ENCODE measurements at regions not wholly inside any gene's neighbourhood (a gene's known extent, or its start where the extent isn't known, plus 50 kb on each side); places are given as distances from the start of the nearest gene placed in this dataset.

DNA sequence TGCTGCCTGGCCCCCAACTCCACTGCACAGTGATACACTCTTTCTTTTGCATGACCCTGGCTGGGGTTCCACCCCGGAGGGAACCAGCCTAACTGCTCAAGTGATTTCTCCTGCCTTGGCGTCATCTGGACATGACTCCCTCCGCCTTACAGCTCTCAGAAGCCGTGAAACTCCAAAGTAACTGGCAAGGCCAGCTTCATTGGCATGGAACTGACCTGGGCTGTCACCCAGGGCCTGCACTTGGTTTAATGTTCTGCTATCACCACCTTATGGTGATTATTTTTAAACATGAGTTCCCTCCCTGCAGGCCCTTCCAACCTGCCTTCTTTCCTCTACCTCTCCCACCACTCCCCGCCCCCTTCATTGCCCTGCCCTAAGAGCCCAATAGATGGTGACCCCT is 139.7 kb upstream of the CDH5 start:
- ATAC-seq: no peak
- DNase-seq (ENCODE audit: low spot score): peak; percentile 37
- intact Hi-C loops (cut with DNase I): no loop called here

- DNase-seq (ENCODE audit: low spot score): peak; percentile 54
- no peak for ATAC-seq
- intact Hi-C loops (cut with DNase I): no loop called here
Measured at GRCh38 chr16:66225696-66226095, 140.8 kb upstream of the CDH5 start.

GRCh38 chr16:66224626-66225025 is 141.9 kb upstream of the CDH5 start:
- peak; percentile 55 for DNase-seq (ENCODE audit: low spot score)
- no peak for ATAC-seq
- intact Hi-C loops (cut with DNase I): no loop called here

- peak; percentile 19 for DNase-seq (ENCODE audit: low spot score)
- no peak for ATAC-seq
- intact Hi-C loops (cut with DNase I): no loop called here
Measured at GRCh38 chr16:66224186-66224585, 142.3 kb upstream of the CDH5 start.

- ATAC-seq: no peak
- peak; percentile 45 for DNase-seq (ENCODE audit: low spot score)
- intact Hi-C loops (cut with DNase I): no loop called here
Measured at GRCh38 chr16:66223176-66223780, 143.2 kb upstream of the CDH5 start.

DNA sequence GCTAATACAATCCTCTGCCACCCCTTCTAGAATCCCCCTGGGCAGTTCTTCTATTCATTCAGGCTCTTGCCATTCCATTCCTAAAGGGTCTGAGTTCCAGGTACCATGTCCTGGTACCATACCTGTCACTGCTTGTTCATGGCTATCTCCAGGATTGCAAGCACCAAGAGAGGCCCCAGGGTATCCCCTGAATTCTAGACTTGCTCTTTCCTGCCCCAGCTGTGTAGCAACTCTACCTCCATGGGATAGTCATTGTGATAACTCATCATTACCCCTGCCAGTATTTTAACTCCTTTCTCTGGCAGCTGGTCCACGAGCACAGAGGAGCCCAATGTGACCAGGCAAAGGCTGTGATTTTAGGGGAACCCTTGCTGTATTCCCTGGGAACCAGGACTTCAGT is 143.7 kb upstream of the CDH5 start:
- no peak for ATAC-seq
- peak; percentile 4 for DNase-seq (ENCODE audit: low spot score)
- intact Hi-C loops (cut with DNase I): no loop called here

- ATAC-seq (no peak), DNase-seq (ENCODE audit: low spot score) (no peak)
- intact Hi-C loops (cut with DNase I): no loop called here
Measured at GRCh38 chr16:66220702-66221101, 145.8 kb upstream of the CDH5 start.

GRCh38 chr16:66219491-66219890 is 147.0 kb upstream of the CDH5 start:
- ATAC-seq: no peak
- no peak for DNase-seq (ENCODE audit: low spot score)
- intact Hi-C loops (cut with DNase I): no loop called here

- DNase-seq (ENCODE audit: low spot score) (no peak), ATAC-seq (no peak)
- intact Hi-C loops (cut with DNase I): no loop called here
Measured at GRCh38 chr16:66212428-66212827, 154.1 kb upstream of the CDH5 start.

GRCh38 chr16:66211651-66212050 is 154.8 kb upstream of the CDH5 start:
- no peak for DNase-seq (ENCODE audit: low spot score)
- ATAC-seq: no peak
- intact Hi-C loops (cut with DNase I): no loop called here

- ATAC-seq (no peak), DNase-seq (ENCODE audit: low spot score) (no peak)
- intact Hi-C loops (cut with DNase I): no loop called here
Measured at GRCh38 chr16:66207883-66208265, 158.6 kb upstream of the CDH5 start.

- ATAC-seq (peak; percentile 70), DNase-seq (ENCODE audit: low spot score) (no peak)
- intact Hi-C loops (cut with DNase I): no loop called here
Measured at GRCh38 chr16:66207139-66207882, 159.2 kb upstream of the CDH5 start.

DNA sequence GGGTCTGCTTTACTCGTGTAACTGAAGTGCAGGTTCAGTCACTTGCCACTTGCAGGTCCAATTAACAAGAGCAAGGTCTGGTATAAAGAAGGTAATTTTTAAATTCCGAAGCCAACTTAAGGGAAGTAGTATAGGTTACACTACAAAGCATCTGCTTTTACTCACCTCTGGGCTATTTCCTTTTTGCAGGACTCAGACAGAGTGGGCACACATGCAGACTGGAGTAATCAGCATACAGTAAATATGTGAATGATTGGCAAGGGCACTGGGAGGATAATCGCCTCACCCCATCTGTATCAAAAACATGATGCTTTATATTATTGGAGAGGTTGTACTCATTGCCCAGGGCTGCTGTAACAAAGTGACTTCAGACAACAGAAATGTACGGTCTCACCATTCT is 160.1 kb upstream of the CDH5 start:
- DNase-seq (ENCODE audit: low spot score) (no peak), ATAC-seq (no peak)
- intact Hi-C loops (cut with DNase I): no loop called here

DNA sequence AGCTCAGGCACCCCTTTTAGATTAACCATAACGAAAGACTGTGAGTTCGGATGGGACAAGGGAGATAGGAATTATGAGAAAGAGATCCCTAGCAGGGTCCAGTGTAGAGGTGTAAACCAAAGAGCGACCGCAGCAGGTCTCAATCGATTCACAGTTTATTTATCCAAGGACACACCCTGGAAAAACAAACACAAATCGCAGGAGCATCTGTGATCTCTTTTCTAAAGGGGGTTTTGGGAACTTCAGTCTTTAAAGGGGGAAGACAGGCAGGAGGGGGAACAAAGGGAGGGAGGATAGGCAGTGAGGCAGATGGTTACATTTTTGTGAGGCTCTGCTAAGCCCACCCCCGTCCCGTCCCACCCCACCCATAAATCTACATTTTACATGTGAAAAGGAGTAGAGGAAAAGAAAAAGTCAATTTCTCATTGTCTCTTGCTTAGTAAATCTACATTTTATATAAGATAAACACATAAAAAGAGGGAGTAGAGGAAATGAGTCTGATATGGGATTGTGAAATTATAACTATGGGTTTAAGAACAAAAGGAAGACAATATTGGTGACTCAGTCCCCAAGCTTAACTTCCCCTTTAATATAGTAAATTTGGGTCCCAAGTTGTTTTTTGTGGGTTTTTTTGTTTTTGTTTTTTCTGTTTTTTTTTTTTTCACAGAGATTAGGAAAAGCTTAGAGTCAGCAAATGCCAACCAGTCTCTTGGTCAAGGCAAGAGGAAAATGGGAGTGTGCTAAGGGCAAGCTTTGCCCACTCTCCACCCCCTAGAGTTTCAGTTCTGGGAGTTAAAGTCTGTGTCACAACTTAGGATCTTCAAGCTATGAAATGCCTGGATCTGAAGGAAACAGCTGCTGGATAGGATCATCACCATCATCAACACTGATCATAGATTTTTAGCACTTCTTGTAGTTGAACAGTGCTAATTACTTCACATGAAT is 160.9 kb upstream of the CDH5 start:
- intact Hi-C loops (cut with DNase I): no loop called here
- ATAC-seq (peak; percentile 55), DNase-seq (ENCODE audit: low spot score) (no peak)

GRCh38 chr16:66204756-66205155 is 161.7 kb upstream of the CDH5 start:
- ATAC-seq (peak; percentile 62), DNase-seq (ENCODE audit: low spot score) (no peak)
- intact Hi-C loops (cut with DNase I): no loop called here

GRCh38 chr16:66203476-66203875 is 163.0 kb upstream of the CDH5 start:
- intact Hi-C loops (cut with DNase I): no loop called here
- DNase-seq (ENCODE audit: low spot score): no peak
- ATAC-seq: no peak

DNA sequence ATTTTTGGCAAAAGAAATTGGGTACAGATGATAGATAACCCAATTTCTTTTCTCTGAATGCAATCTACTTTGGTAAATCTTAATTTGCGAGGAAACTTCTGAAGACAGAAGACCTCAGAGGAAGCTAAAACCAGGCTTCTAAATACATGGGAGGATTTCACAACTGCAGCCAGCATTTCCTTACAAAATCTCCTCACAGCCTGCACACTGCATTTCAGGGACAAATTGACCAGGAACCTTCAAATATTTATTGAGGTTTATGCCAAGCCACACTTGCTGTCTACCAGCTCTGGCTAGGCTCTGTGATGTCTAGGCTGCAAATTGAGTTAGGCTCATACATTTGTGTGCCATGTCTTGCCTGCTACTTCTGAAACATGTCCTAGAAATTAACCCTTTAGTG is 167.3 kb upstream of the CDH5 start:
- ATAC-seq (peak; percentile 70), DNase-seq (ENCODE audit: low spot score) (no peak)
- intact Hi-C loops (cut with DNase I): no loop called here

DNA sequence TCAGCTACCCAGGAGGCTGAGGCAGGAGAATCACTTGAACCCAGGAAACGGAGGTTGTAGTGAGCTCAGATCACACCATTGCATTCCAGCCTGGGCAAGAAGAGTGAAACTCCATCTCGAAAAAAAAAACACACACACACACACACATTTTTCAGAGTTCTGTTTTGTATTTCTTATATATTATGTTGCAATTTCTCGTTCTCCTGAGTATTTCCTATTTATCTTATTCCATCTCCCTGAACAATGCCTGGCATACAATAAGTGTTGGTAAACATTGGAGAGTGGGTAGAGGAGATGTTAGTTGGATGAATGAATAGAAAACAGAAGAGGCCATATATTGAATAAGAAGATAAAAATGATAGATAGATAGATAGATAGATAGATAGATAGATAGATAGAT is 167.8 kb upstream of the CDH5 start:
- no peak for ATAC-seq

GRCh38 chr16:66197668-66198278 is 168.7 kb upstream of the CDH5 start:
- no peak for DNase-seq (ENCODE audit: low spot score)
- ATAC-seq: no peak
- intact Hi-C loops (cut with DNase I): no loop called here

More for the DNA sequence above, 167.8 kb upstream of the CDH5 start:
- intact Hi-C loops (cut with DNase I): no loop called here
- no peak for DNase-seq (ENCODE audit: low spot score)

GRCh38 chr16:66196770-66197169 is 169.7 kb upstream of the CDH5 start:
- DNase-seq (ENCODE audit: low spot score): no peak
- intact Hi-C loops (cut with DNase I): no loop called here
- ATAC-seq: no peak

Data from sciatic nerve (tissue), 2 donors.